ENCODE measurements at regions not wholly inside any gene's neighbourhood (a gene's known extent, or its start where the extent isn't known, plus 50 kb on each side); places are given as distances from the start of the nearest gene placed in this dataset.

DNA sequence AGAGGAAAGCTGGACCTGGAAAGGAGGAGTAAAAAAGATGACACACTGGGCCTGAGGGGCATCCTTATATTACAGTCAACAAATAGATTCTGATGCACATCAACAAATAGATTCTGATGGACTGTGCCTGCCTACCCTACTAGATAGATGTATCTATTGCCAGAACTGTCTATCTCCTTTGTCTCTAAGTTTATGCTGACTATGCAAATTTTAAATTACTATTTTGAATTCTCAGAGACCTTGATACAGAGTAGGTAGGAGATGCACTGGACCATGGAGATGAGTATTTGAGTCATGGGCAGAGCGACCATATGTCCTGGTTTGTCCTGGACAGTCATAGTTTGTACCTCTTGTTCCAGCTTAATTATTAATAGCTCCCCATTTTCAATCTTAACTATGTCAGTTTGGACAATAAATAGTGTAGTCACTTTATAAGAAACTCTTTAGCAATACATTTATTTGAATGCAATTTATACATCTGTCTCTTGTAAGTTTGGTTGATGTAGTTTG, 247.9 kb upstream of the PPP1R2C start:
- dilution Hi-C loops (cut with MboI; ENCODE audit: extremely low pct_ligation_motif_present, low sequenced_read_pairs) = no loop called here
- Histone ChIP-seq H3K9me1 (ENCODE audit: control insufficient read depth, extremely low read depth, insufficient read depth, low read length) (no peaks in the 10 kb centered on the region), H4K20me1 (ENCODE audit: control insufficient read depth, extremely low read depth, insufficient read depth, low read length) (no peaks in the 10 kb centered on the region), H3K4me2 (ENCODE audit: control insufficient read depth, extremely low read depth, insufficient read depth, low read depth, low read length) (no peak overlapping the region), H3K4me1 (ENCODE audit: control insufficient read depth, extremely low read depth, insufficient read depth, low read length) (no peaks in the 10 kb centered on the region), H3K79me2 (ENCODE audit: control insufficient read depth, insufficient read depth, low read length) (no peaks in the 10 kb centered on the region), H3K27me3 (ENCODE audit: control insufficient read depth, extremely low read depth, insufficient read depth, low read length) (no peaks in the 10 kb centered on the region), H3K27ac (ENCODE audit: control insufficient read depth, insufficient read depth, low read length) (no peak overlapping the region), H3K9ac (ENCODE audit: control insufficient read depth, extremely low read depth, insufficient read depth, low read length) (no peak overlapping the region), H3K36me3 (ENCODE audit: control insufficient read depth in 2 of 2, extremely low read depth in 1 of 2, insufficient read depth in 2 of 2, low read length in 2 of 2) (no peaks in the 10 kb centered on the region), H2AFZ (ENCODE audit: control insufficient read depth, low read length) (no peak overlapping the region), H3K9me3 (ENCODE audit: control insufficient read depth, low read depth, low read length) (no peaks in the 10 kb centered on the region), H3K4me3 (ENCODE audit: control insufficient read depth in 2 of 3, extremely low read depth in 1 of 3, insufficient read depth in 2 of 3, low read depth in 1 of 3, low read length in 3 of 3) (no peak overlapping the region)
- FAIRE-seq = no peak
- TF ChIP-seq, protein P1, sequence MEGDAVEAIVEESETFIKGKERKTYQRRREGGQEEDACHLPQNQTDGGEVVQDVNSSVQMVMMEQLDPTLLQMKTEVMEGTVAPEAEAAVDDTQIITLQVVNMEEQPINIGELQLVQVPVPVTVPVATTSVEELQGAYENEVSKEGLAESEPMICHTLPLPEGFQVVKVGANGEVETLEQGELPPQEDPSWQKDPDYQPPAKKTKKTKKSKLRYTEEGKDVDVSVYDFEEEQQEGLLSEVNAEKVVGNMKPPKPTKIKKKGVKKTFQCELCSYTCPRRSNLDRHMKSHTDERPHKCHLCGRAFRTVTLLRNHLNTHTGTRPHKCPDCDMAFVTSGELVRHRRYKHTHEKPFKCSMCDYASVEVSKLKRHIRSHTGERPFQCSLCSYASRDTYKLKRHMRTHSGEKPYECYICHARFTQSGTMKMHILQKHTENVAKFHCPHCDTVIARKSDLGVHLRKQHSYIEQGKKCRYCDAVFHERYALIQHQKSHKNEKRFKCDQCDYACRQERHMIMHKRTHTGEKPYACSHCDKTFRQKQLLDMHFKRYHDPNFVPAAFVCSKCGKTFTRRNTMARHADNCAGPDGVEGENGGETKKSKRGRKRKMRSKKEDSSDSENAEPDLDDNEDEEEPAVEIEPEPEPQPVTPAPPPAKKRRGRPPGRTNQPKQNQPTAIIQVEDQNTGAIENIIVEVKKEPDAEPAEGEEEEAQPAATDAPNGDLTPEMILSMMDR (optimal IDR thresholded peaks at IDR 0.05 in 1 of 3, IDR thresholded peaks at IDR 0.05 in 1 of 3, conservative IDR thresholded peaks at IDR 0.05 in 1 of 3; ENCODE audit: extremely low read depth in 1 of 3, insufficient read depth in 2 of 3, low read length in 3 of 3) = no peak
- TF ChIP-seq EZH2 (IDR thresholded peaks at IDR 0.05; ENCODE audit: low read length) = no peak
- DNase-seq (ENCODE audit: low read depth, low spot score) = no peak

DNA sequence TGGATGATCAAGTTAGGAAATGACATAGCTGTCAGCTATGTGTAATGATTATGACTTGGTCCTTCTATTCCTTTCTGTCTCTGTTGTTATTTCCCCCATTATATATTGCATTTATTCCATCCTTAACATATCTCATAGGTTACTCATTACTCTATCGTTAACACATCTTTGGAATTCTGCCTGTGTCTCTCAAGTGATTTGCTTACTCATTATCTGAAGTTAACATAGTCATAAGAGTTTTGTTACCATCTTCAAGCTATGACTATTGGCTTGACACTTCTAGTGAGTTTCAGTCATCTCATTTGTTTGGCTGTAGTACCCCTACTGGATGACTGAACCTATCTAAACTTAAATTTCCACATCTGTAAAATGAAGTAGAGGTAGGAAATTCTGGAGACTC, 286.1 kb upstream of the PPP1R2C start:
- peak; percentile 26 for DNase-seq (ENCODE audit: low read depth, low spot score)
- H3K4me2 ChIP-seq (ENCODE audit: control insufficient read depth, extremely low read depth, insufficient read depth, low read depth, low read length) = no peak overlapping the region
- no peaks in the 10 kb centered on the region for H3K9me3 ChIP-seq (ENCODE audit: control insufficient read depth, low read depth, low read length)
- no peaks in the 10 kb centered on the region for H4K20me1 ChIP-seq (ENCODE audit: control insufficient read depth, extremely low read depth, insufficient read depth, low read length)
- dilution Hi-C loops (cut with MboI; ENCODE audit: extremely low pct_ligation_motif_present, low sequenced_read_pairs) = no loop called here
- no peak overlapping the region for H3K27ac ChIP-seq (ENCODE audit: control insufficient read depth, insufficient read depth, low read length)
- H3K36me3 ChIP-seq (ENCODE audit: control insufficient read depth in 2 of 2, extremely low read depth in 1 of 2, insufficient read depth in 2 of 2, low read length in 2 of 2) = no peaks in the 10 kb centered on the region
- no peak for FAIRE-seq
- no peak overlapping the region for H3K9ac ChIP-seq (ENCODE audit: control insufficient read depth, extremely low read depth, insufficient read depth, low read length)
- no peaks in the 10 kb centered on the region for H3K27me3 ChIP-seq (ENCODE audit: control insufficient read depth, extremely low read depth, insufficient read depth, low read length)
- no peak overlapping the region for H3K4me3 ChIP-seq (ENCODE audit: control insufficient read depth in 2 of 3, extremely low read depth in 1 of 3, insufficient read depth in 2 of 3, low read depth in 1 of 3, low read length in 3 of 3)
- TF ChIP-seq EZH2 (IDR thresholded peaks at IDR 0.05; ENCODE audit: low read length) = no peak
- TF ChIP-seq, protein P1 (optimal IDR thresholded peaks at IDR 0.05 in 1 of 3, IDR thresholded peaks at IDR 0.05 in 1 of 3, conservative IDR thresholded peaks at IDR 0.05 in 1 of 3; ENCODE audit: extremely low read depth in 1 of 3, insufficient read depth in 2 of 3, low read length in 3 of 3) = no peak
- no peaks in the 10 kb centered on the region for H3K9me1 ChIP-seq (ENCODE audit: control insufficient read depth, extremely low read depth, insufficient read depth, low read length)
- no peaks in the 10 kb centered on the region for H3K4me1 ChIP-seq (ENCODE audit: control insufficient read depth, extremely low read depth, insufficient read depth, low read length)
- H3K79me2 ChIP-seq (ENCODE audit: control insufficient read depth, insufficient read depth, low read length) = no peaks in the 10 kb centered on the region
- H2AFZ ChIP-seq (ENCODE audit: control insufficient read depth, low read length) = no peak overlapping the region
